ENCODE measurements at regions not wholly inside any gene's neighbourhood (a gene's known extent, or its start where the extent isn't known, plus 50 kb on each side); places are given as distances from the start of the nearest gene placed in this dataset.

GRCh38 chr20:2047456-2048092 is 53.7 kb upstream of the PDYN start:
- H3K36me3 ChIP-seq: no peaks in the 10 kb centered on the region
- H3K27ac ChIP-seq: no peak overlapping the region
- H3K4me1 ChIP-seq (ENCODE audit: control insufficient read depth in 1 of 2, insufficient read depth in 1 of 2, low read depth in 1 of 2, low read length in 1 of 2): no peaks in the 10 kb centered on the region
- TF ChIP-seq, protein P1, sequence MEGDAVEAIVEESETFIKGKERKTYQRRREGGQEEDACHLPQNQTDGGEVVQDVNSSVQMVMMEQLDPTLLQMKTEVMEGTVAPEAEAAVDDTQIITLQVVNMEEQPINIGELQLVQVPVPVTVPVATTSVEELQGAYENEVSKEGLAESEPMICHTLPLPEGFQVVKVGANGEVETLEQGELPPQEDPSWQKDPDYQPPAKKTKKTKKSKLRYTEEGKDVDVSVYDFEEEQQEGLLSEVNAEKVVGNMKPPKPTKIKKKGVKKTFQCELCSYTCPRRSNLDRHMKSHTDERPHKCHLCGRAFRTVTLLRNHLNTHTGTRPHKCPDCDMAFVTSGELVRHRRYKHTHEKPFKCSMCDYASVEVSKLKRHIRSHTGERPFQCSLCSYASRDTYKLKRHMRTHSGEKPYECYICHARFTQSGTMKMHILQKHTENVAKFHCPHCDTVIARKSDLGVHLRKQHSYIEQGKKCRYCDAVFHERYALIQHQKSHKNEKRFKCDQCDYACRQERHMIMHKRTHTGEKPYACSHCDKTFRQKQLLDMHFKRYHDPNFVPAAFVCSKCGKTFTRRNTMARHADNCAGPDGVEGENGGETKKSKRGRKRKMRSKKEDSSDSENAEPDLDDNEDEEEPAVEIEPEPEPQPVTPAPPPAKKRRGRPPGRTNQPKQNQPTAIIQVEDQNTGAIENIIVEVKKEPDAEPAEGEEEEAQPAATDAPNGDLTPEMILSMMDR (IDR thresholded peaks at IDR 0.05): no peak
- no peak overlapping the region for H3K4me3 ChIP-seq (ENCODE audit: low read depth in 1 of 2, low read length in 1 of 2)
- no peaks in the 10 kb centered on the region for H3K9me3 ChIP-seq
- peaks cover 86% of the 10 kb centered on the region for H3K27me3 ChIP-seq

- Histone ChIP-seq H3K4me1 (ENCODE audit: control insufficient read depth in 1 of 2, insufficient read depth in 1 of 2, low read depth in 1 of 2, low read length in 1 of 2) (no peaks in the 10 kb centered on the region), H3K4me3 (ENCODE audit: low read depth in 1 of 2, low read length in 1 of 2) (no peak overlapping the region), H3K27me3 (peaks cover 93% of the 10 kb centered on the region), H3K27ac (no peak overlapping the region), H3K36me3 (no peaks in the 10 kb centered on the region), H3K9me3 (no peaks in the 10 kb centered on the region)
- TF ChIP-seq, protein P1 (IDR thresholded peaks at IDR 0.05): no peak
These were observed 51.2 kb upstream of the PDYN start for GRCh38 chr20:2045101-2045500.

All from neutrophil (primary cell).